Effector memory CD4-positive, alpha-beta T cell (primary cell): ENCODE measurements at regions not wholly inside any gene's neighbourhood (a gene's known extent, or its start where the extent isn't known, plus 50 kb on each side); places are given as distances from the start of the nearest gene placed in this dataset.

Experiments used
- DNase-seq, 3 donors: peaks; one replicate each; pipeline ENCODE4 v3.0.0-alpha.2; 2020
- H3K27ac ChIP-seq: 2 replicates; pipeline ENCODE4 v1.7.0; 2013; ENCODE audit warnings: mild to moderate bottlenecking, low read length, moderate library complexity; ENCODE audit not compliant: insufficient read depth, poor library complexity, severe bottlenecking
- H3K27me3 ChIP-seq: replicated peaks from 2 replicates; pipeline ENCODE4 v1.7.0; 2013; ENCODE audit warnings: mild to moderate bottlenecking, low read length; ENCODE audit not compliant: insufficient read depth, control insufficient read depth, poor library complexity, severe bottlenecking
- H3K36me3 ChIP-seq: 2 replicates; pipeline ENCODE4 v1.7.0; 2013; ENCODE audit warnings: mild to moderate bottlenecking, low read length, moderate library complexity; ENCODE audit not compliant: control insufficient read depth, insufficient read depth
- H3K4me1 ChIP-seq: 2 replicates; pipeline ENCODE4 v1.7.0; 2013; ENCODE audit warnings: low read length, mild to moderate bottlenecking; ENCODE audit not compliant: control insufficient read depth, insufficient read depth, poor library complexity, severe bottlenecking
- H3K4me3 ChIP-seq: 2 replicates; pipeline ENCODE4 v1.7.0; 2013; ENCODE audit warnings: low read length, low read depth, mild to moderate bottlenecking; ENCODE audit not compliant: insufficient read depth, poor library complexity, severe bottlenecking
- H3K9me3 ChIP-seq: 2 replicates; pipeline ENCODE4 v1.7.0; 2013; ENCODE audit warnings: mild to moderate bottlenecking, low read length, moderate library complexity; ENCODE audit not compliant: control insufficient read depth

DNA sequence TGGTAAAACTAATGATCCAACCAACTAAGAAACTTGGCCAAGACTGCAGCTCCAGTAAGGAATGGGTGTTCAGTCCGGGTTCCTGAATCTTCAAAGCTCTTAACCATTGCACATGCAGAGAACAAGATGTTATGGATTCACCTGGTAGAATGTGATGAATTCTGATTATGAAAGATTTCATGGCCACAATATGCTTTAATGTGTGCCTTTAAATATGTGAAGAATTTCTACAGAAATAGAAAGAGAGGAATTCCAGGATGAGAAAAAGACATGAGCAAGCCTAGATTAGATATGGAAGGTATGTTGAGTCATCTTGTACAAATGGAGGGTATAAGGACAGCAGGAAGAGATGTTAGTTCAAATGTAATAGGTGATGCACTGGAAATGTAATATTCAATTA lies 472.2 kb upstream of the TENM3 start:
- no peaks in the 10 kb centered on the region for H3K36me3 ChIP-seq
- no peak for DNase-seq

DNA sequence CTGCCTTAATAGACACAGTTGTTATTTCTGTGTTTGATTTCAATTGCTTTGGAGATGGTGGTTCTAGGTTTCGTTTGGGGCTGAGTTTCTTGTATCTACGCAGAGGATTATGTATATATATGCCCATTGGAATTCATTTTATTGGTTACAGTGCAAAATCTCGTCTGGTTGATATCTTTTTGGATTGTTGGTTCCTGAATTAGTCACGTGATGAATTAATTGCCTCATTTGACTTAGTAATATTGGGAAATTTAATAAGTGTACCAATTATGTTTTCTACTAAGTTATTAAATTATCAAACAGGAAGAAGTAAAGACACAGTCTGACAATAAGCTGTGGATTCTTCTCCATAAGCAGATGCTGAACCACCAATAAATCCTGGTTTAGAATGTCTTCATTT lies 467.9 kb upstream of the TENM3 start:
- Histone ChIP-seq H3K9me3 (peaks cover 3% of the 10 kb centered on the region), H3K27me3 (no peaks in the 10 kb centered on the region), H3K27ac (no peak overlapping the region), H3K4me3 (no peak overlapping the region), H3K4me1 (no peaks in the 10 kb centered on the region), H3K36me3 (no peaks in the 10 kb centered on the region)
- no peak for DNase-seq

More for the DNA sequence above, 472.2 kb upstream of the TENM3 start:
- Histone ChIP-seq H3K4me1 (no peaks in the 10 kb centered on the region), H3K27me3 (no peaks in the 10 kb centered on the region), H3K27ac (no peak overlapping the region), H3K9me3 (peaks cover 3% of the 10 kb centered on the region), H3K4me3 (no peak overlapping the region)

DNA sequence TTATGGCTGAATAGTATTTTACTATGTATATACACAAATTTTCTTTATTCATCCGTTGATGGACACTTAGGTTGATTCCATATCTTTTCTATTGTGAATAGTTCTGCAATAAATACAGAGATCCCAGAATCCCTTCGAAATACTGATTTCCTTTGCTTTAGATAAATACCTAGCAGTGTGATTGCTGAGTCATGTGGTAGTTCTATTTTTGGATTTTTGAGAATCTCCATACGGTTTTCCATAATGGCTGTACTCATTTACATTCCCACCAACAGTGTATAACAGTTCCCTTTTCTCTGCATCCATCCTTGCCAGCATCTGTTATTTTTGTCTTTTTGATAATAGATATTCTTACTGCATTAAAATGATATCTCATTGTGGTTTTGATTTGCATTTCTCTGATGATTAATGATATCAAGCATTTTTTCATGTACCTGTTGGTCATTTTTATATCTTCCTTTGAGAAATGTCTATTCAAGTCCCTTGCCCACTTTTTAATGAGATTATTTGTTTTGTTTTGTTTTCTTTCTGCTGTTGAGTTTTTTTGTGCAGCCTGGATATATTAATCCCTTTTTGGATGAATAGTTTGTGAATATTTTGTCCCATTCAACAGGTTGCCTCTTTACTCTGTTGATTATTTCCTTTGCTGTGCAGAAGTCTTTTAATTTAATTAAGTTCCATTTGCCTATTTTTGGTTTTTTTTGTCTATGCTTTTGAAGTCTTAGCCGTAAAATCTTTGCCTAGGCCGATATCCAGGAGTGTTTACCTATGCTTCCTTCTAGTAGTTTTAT lies 466.7 kb upstream of the TENM3 start:
- no peaks in the 10 kb centered on the region for H3K36me3 ChIP-seq
- DNase-seq: no peak
- no peaks in the 10 kb centered on the region for H3K27me3 ChIP-seq
- no peak overlapping the region for H3K27ac ChIP-seq
- H3K4me3 ChIP-seq: no peak overlapping the region
- no peaks in the 10 kb centered on the region for H3K4me1 ChIP-seq
- H3K9me3 ChIP-seq: peaks cover 3% of the 10 kb centered on the region

- H3K4me3 ChIP-seq: no peak overlapping the region
- H3K36me3 ChIP-seq: no peaks in the 10 kb centered on the region
- H3K27me3 ChIP-seq: no peaks in the 10 kb centered on the region
- H3K4me1 ChIP-seq: no peaks in the 10 kb centered on the region
- peaks cover 3% of the 10 kb centered on the region for H3K9me3 ChIP-seq
- H3K27ac ChIP-seq: no peak overlapping the region
- no peak for DNase-seq
Measured at GRCh38 chr4:181777518-181777917, 465.7 kb upstream of the TENM3 start.

- Histone ChIP-seq H3K9me3 (no peaks in the 10 kb centered on the region), H3K36me3 (no peaks in the 10 kb centered on the region)
Measured at GRCh38 chr4:181784881-181785280, 458.3 kb upstream of the TENM3 start.

DNA sequence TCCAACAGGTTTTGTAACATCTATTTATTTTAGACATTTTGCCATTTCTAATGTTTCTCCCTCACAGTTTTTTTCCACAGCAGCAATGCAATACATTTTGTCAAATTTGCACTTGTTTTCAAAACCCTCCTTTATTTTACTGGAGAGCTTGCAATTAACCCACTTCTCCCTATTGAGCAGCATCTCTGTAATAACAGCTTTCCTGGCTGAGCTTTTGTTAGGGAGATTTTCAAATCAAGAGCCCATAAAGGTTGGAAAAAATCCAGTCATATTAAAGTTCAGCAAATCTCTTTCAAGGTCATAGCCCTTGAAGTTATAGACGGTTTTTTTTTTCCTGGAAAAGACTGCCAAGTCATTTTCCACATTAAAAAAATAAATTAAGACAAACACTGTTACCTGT lies 450.6 kb upstream of the TENM3 start:
- no peak for DNase-seq
- H3K36me3 ChIP-seq: no peaks in the 10 kb centered on the region
- H3K27me3 ChIP-seq: no peaks in the 10 kb centered on the region
- no peak overlapping the region for H3K4me3 ChIP-seq
- H3K27ac ChIP-seq: no peak overlapping the region
- no peaks in the 10 kb centered on the region for H3K9me3 ChIP-seq
- no peaks in the 10 kb centered on the region for H3K4me1 ChIP-seq

More at GRCh38 chr4:181784881-181785280, 458.3 kb upstream of the TENM3 start:
- no peak overlapping the region for H3K4me3 ChIP-seq
- no peaks in the 10 kb centered on the region for H3K4me1 ChIP-seq
- no peaks in the 10 kb centered on the region for H3K27me3 ChIP-seq
- no peak for DNase-seq
- H3K27ac ChIP-seq: no peak overlapping the region

GRCh38 chr4:181793096-181793495 lies 450.1 kb upstream of the TENM3 start:
- Histone ChIP-seq H3K27ac (no peak overlapping the region), H3K36me3 (no peaks in the 10 kb centered on the region), H3K9me3 (no peaks in the 10 kb centered on the region), H3K27me3 (no peaks in the 10 kb centered on the region), H3K4me3 (no peak overlapping the region), H3K4me1 (no peaks in the 10 kb centered on the region)
- DNase-seq: no peak

DNA sequence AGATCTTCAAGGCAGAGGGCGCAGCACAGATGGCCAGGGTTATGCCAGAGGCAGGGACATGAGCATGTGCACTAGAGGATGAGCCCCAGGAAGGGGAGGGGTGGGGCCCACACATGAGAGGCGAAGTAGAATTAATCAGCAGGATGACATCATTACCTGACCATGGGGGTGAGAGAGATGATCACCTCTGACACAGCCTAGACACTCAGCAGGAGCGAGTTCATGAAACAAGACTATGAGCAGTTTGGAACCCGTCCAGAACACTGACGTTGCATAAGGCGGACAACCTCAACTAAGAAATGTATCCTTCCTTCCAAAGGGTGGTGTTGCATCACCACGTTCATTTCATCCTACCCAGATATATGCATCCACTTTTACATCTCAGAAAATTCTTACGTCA lies 446.7 kb upstream of the TENM3 start:
- Histone ChIP-seq H3K27me3 (no peaks in the 10 kb centered on the region), H3K4me3 (no peak overlapping the region), H3K9me3 (no peaks in the 10 kb centered on the region), H3K4me1 (no peaks in the 10 kb centered on the region), H3K27ac (no peak overlapping the region), H3K36me3 (no peaks in the 10 kb centered on the region)
- DNase-seq: no peak

GRCh38 chr4:181798536-181798935 lies 444.7 kb upstream of the TENM3 start:
- H3K27ac ChIP-seq: no peak overlapping the region
- H3K4me1 ChIP-seq: no peaks in the 10 kb centered on the region
- no peak for DNase-seq
- H3K36me3 ChIP-seq: no peaks in the 10 kb centered on the region
- no peaks in the 10 kb centered on the region for H3K27me3 ChIP-seq
- no peak overlapping the region for H3K4me3 ChIP-seq
- no peaks in the 10 kb centered on the region for H3K9me3 ChIP-seq

GRCh38 chr4:181799561-181800069 lies 443.6 kb upstream of the TENM3 start:
- H3K36me3 ChIP-seq: no peaks in the 10 kb centered on the region
- H3K27me3 ChIP-seq: no peaks in the 10 kb centered on the region
- H3K4me1 ChIP-seq: no peaks in the 10 kb centered on the region
- H3K27ac ChIP-seq: no peak overlapping the region
- DNase-seq: no peak
- no peak overlapping the region for H3K4me3 ChIP-seq
- no peaks in the 10 kb centered on the region for H3K9me3 ChIP-seq
